Right atrium auricular region (tissue), 2 donors: ENCODE measurements at regions not wholly inside any gene's neighbourhood (a gene's known extent, or its start where the extent isn't known, plus 50 kb on each side); places are given as distances from the start of the nearest gene placed in this dataset.

Experiments
- DNase-seq: peaks from one replicate; pipeline ENCODE4 v3.0.0-alpha.2; 2019; ENCODE audit warnings: low spot score
- H3K27ac ChIP-seq, 2 donors: fragments of 200-600 bp; sonication (generic); 1 replicate in 1 of 2; 2 replicates in 1 of 2; pipeline ENCODE4 v1.5.1; 2016 to 2019
- H3K27me3 ChIP-seq, 2 donors: fragments of 200-600 bp; sonication (generic); one replicate each; pipeline versions ENCODE4 v1.5.1 to v1.6.0; 2017 to 2019
- H3K36me3 ChIP-seq: fragments of 200-600 bp; sonication (generic); one replicate; pipeline ENCODE4 v1.5.1; 2016
- H3K4me1 ChIP-seq, 2 donors: fragments of 200-600 bp; sonication (generic); one replicate each; pipeline versions ENCODE4 v1.5.1 to v1.6.0; 2017 to 2019
- H3K4me3 ChIP-seq, 2 donors: fragments of 200-600 bp; sonication (generic); 1 replicate in 1 of 2; 2 replicates in 1 of 2; pipeline ENCODE4 v1.5.1; 2017 to 2019; ENCODE audit warnings: mild to moderate bottlenecking in 1 of 2, moderate library complexity in 1 of 2
- H3K9me3 ChIP-seq, 2 donors: fragments of 200-600 bp; sonication (generic); one replicate each; pipeline ENCODE4 v1.5.1; 2019
- TF ChIP-seq, protein P1 (sequence below), 2 donors: fragments of 200-600 bp; sonication (generic); IDR thresholded peaks; one replicate each; pipeline ENCODE4 v1.5.1; 2019; ENCODE audit warnings: antibody characterized with exemption in 2 of 2

DNA sequence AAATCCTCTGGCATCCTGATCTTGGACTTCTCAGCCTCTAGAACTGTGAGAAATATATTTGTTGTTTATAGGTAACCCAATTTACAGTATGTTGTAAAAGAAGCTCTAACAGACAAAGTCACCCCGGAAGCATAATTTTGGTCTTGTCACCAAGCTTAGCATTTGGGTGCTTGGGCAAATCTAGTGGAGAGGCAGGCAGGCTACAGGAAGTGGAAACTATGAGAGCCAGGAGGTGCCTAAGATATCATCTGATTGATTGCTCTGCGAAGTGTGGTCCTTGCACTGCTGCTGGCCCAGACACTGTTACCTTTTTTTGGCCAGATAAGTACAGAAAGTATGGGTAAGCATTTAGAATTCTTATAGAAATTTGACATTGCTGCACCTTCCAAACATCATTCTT lies 102.9 kb downstream of the CDC42EP3 start:
- no peak for DNase-seq
- H3K4me1 ChIP-seq: peaks cover 0 to 15% of the 10 kb centered on the region in 2 donors
- H3K27me3 ChIP-seq: no peaks in the 10 kb centered on the region
- no peak overlapping the region for H3K4me3 ChIP-seq
- TF ChIP-seq, protein P1, sequence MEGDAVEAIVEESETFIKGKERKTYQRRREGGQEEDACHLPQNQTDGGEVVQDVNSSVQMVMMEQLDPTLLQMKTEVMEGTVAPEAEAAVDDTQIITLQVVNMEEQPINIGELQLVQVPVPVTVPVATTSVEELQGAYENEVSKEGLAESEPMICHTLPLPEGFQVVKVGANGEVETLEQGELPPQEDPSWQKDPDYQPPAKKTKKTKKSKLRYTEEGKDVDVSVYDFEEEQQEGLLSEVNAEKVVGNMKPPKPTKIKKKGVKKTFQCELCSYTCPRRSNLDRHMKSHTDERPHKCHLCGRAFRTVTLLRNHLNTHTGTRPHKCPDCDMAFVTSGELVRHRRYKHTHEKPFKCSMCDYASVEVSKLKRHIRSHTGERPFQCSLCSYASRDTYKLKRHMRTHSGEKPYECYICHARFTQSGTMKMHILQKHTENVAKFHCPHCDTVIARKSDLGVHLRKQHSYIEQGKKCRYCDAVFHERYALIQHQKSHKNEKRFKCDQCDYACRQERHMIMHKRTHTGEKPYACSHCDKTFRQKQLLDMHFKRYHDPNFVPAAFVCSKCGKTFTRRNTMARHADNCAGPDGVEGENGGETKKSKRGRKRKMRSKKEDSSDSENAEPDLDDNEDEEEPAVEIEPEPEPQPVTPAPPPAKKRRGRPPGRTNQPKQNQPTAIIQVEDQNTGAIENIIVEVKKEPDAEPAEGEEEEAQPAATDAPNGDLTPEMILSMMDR (IDR thresholded peaks at IDR 0.05): no peak
- H3K9me3 ChIP-seq: no peaks in the 10 kb centered on the region
- H3K36me3 ChIP-seq: no peaks in the 10 kb centered on the region
- no peak overlapping the region for H3K27ac ChIP-seq

DNA sequence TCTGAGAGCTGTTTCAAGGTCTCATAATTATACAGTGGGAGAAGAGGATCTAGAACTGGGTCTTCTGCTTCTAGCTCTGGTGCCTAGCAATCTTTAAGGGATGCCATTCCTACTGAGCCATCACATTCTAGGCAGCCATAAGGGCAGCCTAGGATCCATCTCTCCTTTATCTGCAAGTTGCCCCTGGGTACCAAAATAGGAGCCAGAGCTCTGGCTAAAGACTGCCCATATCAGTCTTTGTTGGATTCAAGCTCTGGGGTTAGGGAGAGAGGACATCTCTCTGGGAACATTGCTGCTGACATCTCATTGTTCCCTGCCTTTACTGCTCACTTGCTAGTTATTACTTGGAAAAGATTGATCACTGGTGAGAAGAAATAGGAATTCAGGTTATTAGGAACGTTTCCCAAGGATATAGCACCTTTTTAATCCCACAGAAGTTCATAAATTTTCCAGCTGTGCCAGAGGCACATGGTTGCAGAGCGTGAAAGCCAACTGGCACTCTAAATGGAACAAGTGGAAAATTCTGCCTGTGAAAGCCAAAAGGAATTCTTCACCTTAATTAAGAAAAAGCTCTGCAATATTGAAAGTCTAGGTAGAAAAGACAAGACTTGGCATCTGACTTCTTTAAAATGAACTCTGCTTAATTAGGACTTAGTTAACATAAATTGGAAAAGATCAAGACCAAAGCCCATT lies 102.2 kb downstream of the CDC42EP3 start:
- DNase-seq: no peak
- TF ChIP-seq, protein P1 (IDR thresholded peaks at IDR 0.05): no peak
- no peak overlapping the region for H3K27ac ChIP-seq
- peaks cover 0 to 15% of the 10 kb centered on the region in 2 donors for H3K4me1 ChIP-seq
- no peaks in the 10 kb centered on the region for H3K27me3 ChIP-seq
- no peaks in the 10 kb centered on the region for H3K36me3 ChIP-seq
- H3K4me3 ChIP-seq: no peak overlapping the region
- no peaks in the 10 kb centered on the region for H3K9me3 ChIP-seq

DNA sequence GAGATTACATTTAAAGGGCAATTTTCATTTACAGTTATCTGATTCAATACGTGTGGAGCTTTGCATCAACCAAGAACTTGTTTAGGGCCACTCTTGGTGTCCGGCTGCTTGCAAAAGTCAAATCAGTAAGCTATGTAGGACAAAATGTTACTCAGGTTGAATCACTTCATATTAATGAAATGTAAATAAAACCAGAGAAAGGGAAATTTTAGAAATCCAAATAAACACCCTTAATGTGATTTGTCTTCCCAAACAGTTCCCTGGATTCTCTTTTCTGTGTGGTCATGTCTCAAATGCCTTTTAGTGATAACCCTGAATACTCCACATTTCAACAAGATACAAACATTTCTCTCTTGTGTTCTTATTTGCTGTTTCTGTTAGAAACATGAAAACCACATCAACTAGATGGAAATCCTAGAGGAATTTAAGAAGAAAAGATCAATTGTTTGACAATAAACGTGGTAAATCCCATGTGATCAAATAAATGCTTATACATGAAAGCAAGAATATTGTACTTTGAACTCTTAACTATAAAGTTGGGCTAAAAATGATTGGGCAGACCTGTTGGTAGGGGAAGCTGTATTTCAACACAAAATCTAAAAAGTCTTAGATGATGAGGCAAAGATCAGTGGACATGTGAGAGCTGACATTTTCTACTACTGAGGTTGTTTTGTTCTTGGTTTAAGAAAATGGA lies 101.3 kb downstream of the CDC42EP3 start:
- H3K36me3 ChIP-seq: no peaks in the 10 kb centered on the region
- peak overlapping the region in 1 of 2 donors; percentile 59 for H3K27ac ChIP-seq
- H3K4me1 ChIP-seq: peaks cover 0 to 15% of the 10 kb centered on the region in 2 donors
- no peak for DNase-seq
- H3K4me3 ChIP-seq: no peak overlapping the region
- H3K9me3 ChIP-seq: no peaks in the 10 kb centered on the region
- no peaks in the 10 kb centered on the region for H3K27me3 ChIP-seq
- TF ChIP-seq, protein P1 (IDR thresholded peaks at IDR 0.05): no peak

DNA sequence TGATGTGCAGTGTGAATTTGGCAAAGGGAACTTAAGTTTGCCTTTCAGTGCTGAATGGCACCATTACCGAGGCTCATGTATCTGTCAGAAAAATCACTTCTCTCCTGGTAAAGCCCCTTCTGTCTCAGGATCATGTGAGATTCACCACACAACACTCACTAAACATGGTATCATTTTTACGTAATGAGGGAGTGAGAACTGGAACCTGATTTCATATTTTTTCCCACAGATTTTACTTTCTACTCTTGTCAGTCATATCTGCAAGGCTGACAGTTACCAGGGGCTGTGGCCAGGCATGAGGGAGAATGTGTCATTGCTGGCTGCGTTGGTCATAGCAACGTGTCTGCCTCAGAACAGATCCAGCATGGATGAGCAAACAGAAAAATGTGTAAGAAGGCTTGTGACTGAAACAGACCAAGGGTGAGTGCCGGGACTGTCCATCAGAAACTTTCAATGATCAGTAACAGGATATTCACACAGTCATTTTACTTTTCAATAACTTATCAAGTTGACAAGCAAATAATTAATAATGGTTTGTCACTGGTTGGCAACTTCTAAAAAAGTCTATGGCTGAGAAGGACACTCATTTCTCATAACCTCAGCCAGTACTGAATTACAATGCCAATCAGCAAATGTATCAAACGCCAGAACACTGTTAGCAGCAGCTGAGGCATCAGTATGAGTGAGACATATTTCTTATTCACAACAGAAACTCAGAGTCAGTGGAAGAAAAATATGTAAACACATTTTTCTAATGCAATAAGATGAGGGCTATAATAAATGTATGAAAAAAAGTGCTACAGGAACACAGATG lies 100.5 kb downstream of the CDC42EP3 start:
- peaks cover 0 to 15% of the 10 kb centered on the region in 2 donors for H3K4me1 ChIP-seq
- DNase-seq: peak; percentile 68

DNA sequence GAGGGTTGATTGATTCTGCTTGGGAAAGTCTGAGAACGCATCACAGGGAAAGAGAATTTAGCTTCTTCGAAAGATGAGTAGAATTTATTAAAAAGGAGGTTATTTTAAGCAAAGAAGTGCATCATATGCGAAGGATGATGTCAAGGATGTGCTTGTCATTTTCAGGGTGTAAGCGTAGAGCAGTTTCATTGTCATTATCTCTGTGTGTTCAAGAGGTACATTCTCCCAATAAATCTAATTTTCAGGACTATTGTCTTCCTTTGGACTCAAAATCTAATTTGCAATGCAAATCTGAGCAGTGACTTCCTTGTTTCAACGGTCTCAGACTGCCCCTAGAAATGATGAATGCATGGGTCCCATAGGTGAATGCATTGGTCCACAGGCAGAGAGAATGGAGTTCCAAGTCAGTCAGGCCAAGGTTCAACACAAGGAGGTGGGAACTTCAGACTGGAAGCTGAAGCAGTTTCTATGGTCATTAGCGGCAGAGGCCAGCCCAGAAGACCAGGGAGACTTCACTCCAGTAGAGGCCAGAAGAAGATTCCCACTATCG lies 99.8 kb downstream of the CDC42EP3 start:
- Histone ChIP-seq H3K9me3 (no peaks in the 10 kb centered on the region), H3K27me3 (no peaks in the 10 kb centered on the region), H3K36me3 (no peaks in the 10 kb centered on the region), H3K4me3 (no peak overlapping the region), H3K27ac (peak overlapping the region; percentile 18 to 59), H3K4me1 (peaks cover 0 to 15% of the 10 kb centered on the region in 2 donors)
- TF ChIP-seq, protein P1 (IDR thresholded peaks at IDR 0.05): no peak
- no peak for DNase-seq

More for the DNA sequence above, 100.5 kb downstream of the CDC42EP3 start:
- TF ChIP-seq, protein P1 (IDR thresholded peaks at IDR 0.05): no peak
- H3K27ac ChIP-seq: peak overlapping the region; percentile 18 to 59
- no peaks in the 10 kb centered on the region for H3K27me3 ChIP-seq
- no peaks in the 10 kb centered on the region for H3K36me3 ChIP-seq
- H3K4me3 ChIP-seq: no peak overlapping the region
- H3K9me3 ChIP-seq: no peaks in the 10 kb centered on the region
